ENCODE measurements at regions not wholly inside any gene's neighbourhood (a gene's known extent, or its start where the extent isn't known, plus 50 kb on each side); places are given as distances from the start of the nearest gene placed in this dataset.

- DNase-seq, result no peak
Observed at GRCh38 chr1:95699149-95699953, 465.3 kb downstream of the RWDD3 start.

- no peak for DNase-seq
Observed at GRCh38 chr1:95701450-95702173, 467.6 kb downstream of the RWDD3 start.

- no peak for DNase-seq
Observed at GRCh38 chr1:95703046-95703445, 469.0 kb downstream of the RWDD3 start.

GRCh38 chr1:95716097-95716496, 482.1 kb downstream of the RWDD3 start:
- DNase-seq, result no peak

- no peak for DNase-seq
Observed at GRCh38 chr1:95716550-95716949, 482.5 kb downstream of the RWDD3 start.

GRCh38 chr1:95723346-95723745, 489.3 kb downstream of the RWDD3 start:
- DNase-seq, result no peak

GRCh38 chr1:95728841-95729240, 494.8 kb downstream of the RWDD3 start:
- DNase-seq, result no peak

- no peak for DNase-seq
Observed at GRCh38 chr1:95730986-95731385, 497.0 kb downstream of the RWDD3 start.

GRCh38 chr1:95731466-95731865, 497.5 kb downstream of the RWDD3 start:
- DNase-seq, result no peak

GRCh38 chr1:95733031-95733430, 499.0 kb downstream of the RWDD3 start:
- DNase-seq, result no peak

- DNase-seq, result no peak
Observed at GRCh38 chr1:95733671-95734070, 499.7 kb downstream of the RWDD3 start.

- DNase-seq, result no peak
Observed at GRCh38 chr1:95734560-95734959, 500.6 kb downstream of the RWDD3 start.

- DNase-seq, result no peak
Observed at GRCh38 chr1:95742591-95743089, 508.6 kb downstream of the RWDD3 start.

GRCh38 chr1:95744731-95745130, 510.7 kb downstream of the RWDD3 start:
- DNase-seq, result no peak

GRCh38 chr1:95752515-95753381, 518.7 kb downstream of the RWDD3 start:
- DNase-seq, result no peak

GRCh38 chr1:95753382-95754016, 519.5 kb downstream of the RWDD3 start:
- no peak for DNase-seq

GRCh38 chr1:95754412-95754811, 520.4 kb downstream of the RWDD3 start:
- DNase-seq, result no peak

GRCh38 chr1:95766036-95766435, 532.0 kb downstream of the RWDD3 start:
- no peak for DNase-seq

- DNase-seq, result no peak
Observed at GRCh38 chr1:95770581-95770980, 536.6 kb downstream of the RWDD3 start.

- DNase-seq, result no peak
Observed at GRCh38 chr1:95778217-95778616, 544.2 kb downstream of the RWDD3 start.

- DNase-seq, result no peak
Observed at GRCh38 chr1:95780836-95781235, 546.8 kb downstream of the RWDD3 start.

GRCh38 chr1:95790136-95790535, 556.1 kb downstream of the RWDD3 start:
- DNase-seq, result no peak

GRCh38 chr1:95793893-95794292, 559.9 kb downstream of the RWDD3 start:
- no peak for DNase-seq
